Esophagus muscularis mucosa (tissue), 3 donors: ENCODE measurements at regions not wholly inside any gene's neighbourhood (a gene's known extent, or its start where the extent isn't known, plus 50 kb on each side); places are given as distances from the start of the nearest gene placed in this dataset.

ENCODE experiments used
- CTCF ChIP-seq, 3 experiments: fragments of 200-600 bp in 2 of 3; fragments of 450-650 bp in 1 of 3; sonication (generic) in 2 of 3; IDR thresholded peaks; one replicate each; pipeline ENCODE4 v1.5.1; 2017 to 2019; ENCODE audit warnings: antibody characterized with exemption in 3 of 3, mild to moderate bottlenecking in 2 of 3, moderate library complexity in 1 of 3
- POLR2A ChIP-seq: fragments of 450-650 bp; IDR thresholded peaks from one replicate; pipeline ENCODE4 v1.6.1; 2017; ENCODE audit warnings: antibody characterized with exemption, moderate library complexity, mild to moderate bottlenecking, low read depth
- POLR2AphosphoS5 ChIP-seq, 2 donors: sonication (generic); formaldehyde crosslinking; IDR thresholded peaks; one replicate each; pipeline ENCODE4 v1.6.1; 2017; ENCODE audit warnings: antibody characterized with exemption in 2 of 2

DNA sequence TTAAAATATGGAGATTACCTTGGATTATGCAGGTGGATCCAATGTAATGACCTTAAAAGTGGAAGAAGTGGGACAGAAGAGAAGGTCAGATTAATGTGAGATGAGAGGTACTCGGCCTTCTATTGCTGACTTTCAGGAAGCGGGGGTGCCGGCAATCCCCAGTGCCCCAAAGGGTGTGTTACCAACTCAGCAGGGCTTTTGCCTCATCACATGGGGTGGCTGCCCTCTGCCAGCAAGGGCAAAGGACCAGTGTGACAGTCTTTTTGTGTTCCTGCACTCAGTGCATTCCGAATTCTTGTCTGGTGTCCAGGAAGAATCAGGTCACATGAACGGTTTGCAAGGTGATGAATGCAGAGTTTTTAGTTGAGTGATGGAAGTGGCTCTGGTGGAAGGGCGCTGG is 624.2 kb downstream of the COL12A1 start:
- no peak for TF ChIP-seq CTCF (IDR thresholded peaks at IDR 0.05)
- TF ChIP-seq POLR2A: no peak
- TF ChIP-seq POLR2AphosphoS5 (IDR thresholded peaks at IDR 0.05): no peak
